ENCODE measurements at regions not wholly inside any gene's neighbourhood (a gene's known extent, or its start where the extent isn't known, plus 50 kb on each side); places are given as distances from the start of the nearest gene placed in this dataset.

- no peak for TF ChIP-seq POLR2A (IDR thresholded peaks at IDR 0.05)
- TF ChIP-seq, protein P1, sequence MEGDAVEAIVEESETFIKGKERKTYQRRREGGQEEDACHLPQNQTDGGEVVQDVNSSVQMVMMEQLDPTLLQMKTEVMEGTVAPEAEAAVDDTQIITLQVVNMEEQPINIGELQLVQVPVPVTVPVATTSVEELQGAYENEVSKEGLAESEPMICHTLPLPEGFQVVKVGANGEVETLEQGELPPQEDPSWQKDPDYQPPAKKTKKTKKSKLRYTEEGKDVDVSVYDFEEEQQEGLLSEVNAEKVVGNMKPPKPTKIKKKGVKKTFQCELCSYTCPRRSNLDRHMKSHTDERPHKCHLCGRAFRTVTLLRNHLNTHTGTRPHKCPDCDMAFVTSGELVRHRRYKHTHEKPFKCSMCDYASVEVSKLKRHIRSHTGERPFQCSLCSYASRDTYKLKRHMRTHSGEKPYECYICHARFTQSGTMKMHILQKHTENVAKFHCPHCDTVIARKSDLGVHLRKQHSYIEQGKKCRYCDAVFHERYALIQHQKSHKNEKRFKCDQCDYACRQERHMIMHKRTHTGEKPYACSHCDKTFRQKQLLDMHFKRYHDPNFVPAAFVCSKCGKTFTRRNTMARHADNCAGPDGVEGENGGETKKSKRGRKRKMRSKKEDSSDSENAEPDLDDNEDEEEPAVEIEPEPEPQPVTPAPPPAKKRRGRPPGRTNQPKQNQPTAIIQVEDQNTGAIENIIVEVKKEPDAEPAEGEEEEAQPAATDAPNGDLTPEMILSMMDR (IDR thresholded peaks at IDR 0.05 in 4 of 5, conservative IDR thresholded peaks at IDR 0.05 in 1 of 5): no peak
Observed at GRCh38 chr15:93985925-93986324, 245.4 kb upstream of the MCTP2 start.

Measured in gastrocnemius medialis (tissue), 4 donors.